ENCODE measurements at regions not wholly inside any gene's neighbourhood (a gene's known extent, or its start where the extent isn't known, plus 50 kb on each side); places are given as distances from the start of the nearest gene placed in this dataset.

GRCh38 chr15:55017635-55018034 is 179.1 kb downstream of the RSL24D1 start:
- no peak for DNase-seq

GRCh38 chr15:55016225-55016624 is 180.5 kb downstream of the RSL24D1 start:
- DNase-seq, result no peak

GRCh38 chr15:55015093-55015445 is 181.7 kb downstream of the RSL24D1 start:
- DNase-seq, result no peak

GRCh38 chr15:55014391-55015092 is 182.2 kb downstream of the RSL24D1 start:
- DNase-seq, result no peak

- no peak for DNase-seq
These were observed 188.3 kb downstream of the RSL24D1 start for GRCh38 chr15:55008421-55008820.

- no peak for DNase-seq
These were observed 189.2 kb downstream of the RSL24D1 start for GRCh38 chr15:55007561-55007960.

GRCh38 chr15:55005679-55006078 is 191.1 kb downstream of the RSL24D1 start:
- DNase-seq, result no peak

- DNase-seq, result no peak
These were observed 192.5 kb downstream of the RSL24D1 start for GRCh38 chr15:55003965-55004873.

GRCh38 chr15:54998661-54999060 is 198.1 kb downstream of the RSL24D1 start:
- no peak for DNase-seq

GRCh38 chr15:54990793-54991192 is 205.9 kb downstream of the RSL24D1 start:
- DNase-seq, result no peak

- no peak for DNase-seq
These were observed 208.9 kb downstream of the RSL24D1 start for GRCh38 chr15:54987881-54988280.

GRCh38 chr15:54979964-54980363 is 216.8 kb downstream of the RSL24D1 start:
- DNase-seq, result no peak

GRCh38 chr15:54962637-54963036 is 234.1 kb downstream of the RSL24D1 start:
- DNase-seq, result no peak

GRCh38 chr15:54960266-54960665 is 236.5 kb downstream of the RSL24D1 start:
- no peak for DNase-seq

GRCh38 chr15:54941417-54941816 is 255.3 kb downstream of the RSL24D1 start:
- DNase-seq, result no peak

- DNase-seq, result no peak
These were observed 279.4 kb downstream of the RSL24D1 start for GRCh38 chr15:54917312-54917711.

GRCh38 chr15:54915380-54915779 is 281.4 kb downstream of the RSL24D1 start:
- no peak for DNase-seq

- DNase-seq, result no peak
These were observed 312.4 kb downstream of the RSL24D1 start for GRCh38 chr15:54884312-54884711.

GRCh38 chr15:54859982-54860381 is 336.8 kb downstream of the RSL24D1 start:
- no peak for DNase-seq

- no peak for DNase-seq
These were observed 342.1 kb downstream of the RSL24D1 start for GRCh38 chr15:54854667-54855066.

GRCh38 chr15:54850101-54850500 is 346.6 kb downstream of the RSL24D1 start:
- no peak for DNase-seq

GRCh38 chr15:54843006-54843405 is 353.7 kb downstream of the RSL24D1 start:
- DNase-seq, result no peak

GRCh38 chr15:54841701-54842305 is 354.9 kb downstream of the RSL24D1 start:
- DNase-seq, result no peak
